ENCODE measurements at regions not wholly inside any gene's neighbourhood (a gene's known extent, or its start where the extent isn't known, plus 50 kb on each side); places are given as distances from the start of the nearest gene placed in this dataset.

DNA sequence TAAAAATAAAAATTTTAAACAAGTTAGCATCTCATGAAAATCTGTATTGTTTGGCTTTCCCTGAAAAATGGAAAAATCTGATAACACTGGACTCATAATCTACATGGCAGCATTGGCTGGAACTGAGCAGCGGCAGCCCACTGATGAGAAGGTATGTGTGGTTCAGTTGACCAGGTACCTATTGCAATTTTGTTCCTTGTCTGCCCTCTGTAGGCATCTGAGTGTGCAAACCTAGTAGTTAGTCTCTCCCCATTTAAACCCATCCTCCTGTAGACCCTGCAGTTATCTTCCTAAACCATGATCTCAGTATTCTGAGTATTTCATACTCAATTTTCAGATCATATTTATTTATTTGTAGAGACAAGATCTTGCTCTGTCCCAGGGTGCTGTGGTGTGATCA is 59.4 kb upstream of the SERBP1 start:
- TF ChIP-seq, protein P1, sequence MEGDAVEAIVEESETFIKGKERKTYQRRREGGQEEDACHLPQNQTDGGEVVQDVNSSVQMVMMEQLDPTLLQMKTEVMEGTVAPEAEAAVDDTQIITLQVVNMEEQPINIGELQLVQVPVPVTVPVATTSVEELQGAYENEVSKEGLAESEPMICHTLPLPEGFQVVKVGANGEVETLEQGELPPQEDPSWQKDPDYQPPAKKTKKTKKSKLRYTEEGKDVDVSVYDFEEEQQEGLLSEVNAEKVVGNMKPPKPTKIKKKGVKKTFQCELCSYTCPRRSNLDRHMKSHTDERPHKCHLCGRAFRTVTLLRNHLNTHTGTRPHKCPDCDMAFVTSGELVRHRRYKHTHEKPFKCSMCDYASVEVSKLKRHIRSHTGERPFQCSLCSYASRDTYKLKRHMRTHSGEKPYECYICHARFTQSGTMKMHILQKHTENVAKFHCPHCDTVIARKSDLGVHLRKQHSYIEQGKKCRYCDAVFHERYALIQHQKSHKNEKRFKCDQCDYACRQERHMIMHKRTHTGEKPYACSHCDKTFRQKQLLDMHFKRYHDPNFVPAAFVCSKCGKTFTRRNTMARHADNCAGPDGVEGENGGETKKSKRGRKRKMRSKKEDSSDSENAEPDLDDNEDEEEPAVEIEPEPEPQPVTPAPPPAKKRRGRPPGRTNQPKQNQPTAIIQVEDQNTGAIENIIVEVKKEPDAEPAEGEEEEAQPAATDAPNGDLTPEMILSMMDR (IDR thresholded peaks at IDR 0.05): 0 out of 2 replicates have a peak, but pooled peaks have one; percentile 16
- TF ChIP-seq, protein P2, sequence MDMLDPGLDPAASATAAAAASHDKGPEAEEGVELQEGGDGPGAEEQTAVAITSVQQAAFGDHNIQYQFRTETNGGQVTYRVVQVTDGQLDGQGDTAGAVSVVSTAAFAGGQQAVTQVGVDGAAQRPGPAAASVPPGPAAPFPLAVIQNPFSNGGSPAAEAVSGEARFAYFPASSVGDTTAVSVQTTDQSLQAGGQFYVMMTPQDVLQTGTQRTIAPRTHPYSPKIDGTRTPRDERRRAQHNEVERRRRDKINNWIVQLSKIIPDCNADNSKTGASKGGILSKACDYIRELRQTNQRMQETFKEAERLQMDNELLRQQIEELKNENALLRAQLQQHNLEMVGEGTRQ (CRISPR knock-in tag; IDR thresholded peaks at IDR 0.05): no peak
- no peak for TF ChIP-seq RELA (CRISPR knock-in tag; IDR thresholded peaks at IDR 0.05; ENCODE audit: borderline replicate concordance)
- no peak for TF ChIP-seq ZNF138 (CRISPR knock-in tag; conservative IDR thresholded peaks at IDR 0.05)
